IMR-90 (cell line): ENCODE measurements at regions not wholly inside any gene's neighbourhood (a gene's known extent, or its start where the extent isn't known, plus 50 kb on each side); places are given as distances from the start of the nearest gene placed in this dataset.

ENCODE experiments used
- POLR2A ChIP-seq: IDR thresholded peaks from 2 replicates; pipeline ENCODE4 v1.6.1; 2012; ENCODE audit warnings: mild to moderate bottlenecking, low read depth, low read length
- TF ChIP-seq, protein P1 (sequence below): conservative IDR thresholded peaks from 2 replicates; pipeline ENCODE4 v1.5.1; 2012; ENCODE audit warnings: mild to moderate bottlenecking, low read depth, low read length, improper control_type of control experiment

GRCh38 chr6:37104824-37105147 lies 65.2 kb upstream of the PIM1 start:
- TF ChIP-seq, protein P1, sequence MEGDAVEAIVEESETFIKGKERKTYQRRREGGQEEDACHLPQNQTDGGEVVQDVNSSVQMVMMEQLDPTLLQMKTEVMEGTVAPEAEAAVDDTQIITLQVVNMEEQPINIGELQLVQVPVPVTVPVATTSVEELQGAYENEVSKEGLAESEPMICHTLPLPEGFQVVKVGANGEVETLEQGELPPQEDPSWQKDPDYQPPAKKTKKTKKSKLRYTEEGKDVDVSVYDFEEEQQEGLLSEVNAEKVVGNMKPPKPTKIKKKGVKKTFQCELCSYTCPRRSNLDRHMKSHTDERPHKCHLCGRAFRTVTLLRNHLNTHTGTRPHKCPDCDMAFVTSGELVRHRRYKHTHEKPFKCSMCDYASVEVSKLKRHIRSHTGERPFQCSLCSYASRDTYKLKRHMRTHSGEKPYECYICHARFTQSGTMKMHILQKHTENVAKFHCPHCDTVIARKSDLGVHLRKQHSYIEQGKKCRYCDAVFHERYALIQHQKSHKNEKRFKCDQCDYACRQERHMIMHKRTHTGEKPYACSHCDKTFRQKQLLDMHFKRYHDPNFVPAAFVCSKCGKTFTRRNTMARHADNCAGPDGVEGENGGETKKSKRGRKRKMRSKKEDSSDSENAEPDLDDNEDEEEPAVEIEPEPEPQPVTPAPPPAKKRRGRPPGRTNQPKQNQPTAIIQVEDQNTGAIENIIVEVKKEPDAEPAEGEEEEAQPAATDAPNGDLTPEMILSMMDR: no peak
- TF ChIP-seq POLR2A: no peak
